CD4-positive, alpha-beta T cell treated with Interleukin-4 for 1 hour (primary cell): ENCODE measurements at regions not wholly inside any gene's neighbourhood (a gene's known extent, or its start where the extent isn't known, plus 50 kb on each side); places are given as distances from the start of the nearest gene placed in this dataset.
"Not testable (repeated sequence)": the region's sequence is repeated elsewhere in the genome, so short reads cannot be mapped to it uniquely, and the experiment has no call there.

Experiments used
- DNase-seq, 2 donors: peaks; one replicate each; pipeline ENCODE4 v3.0.0-alpha.2; 2020 to 2022

- DNase-seq, result no peak
These were observed 523.4 kb downstream of the TENT5A start for GRCh38 chr6:81228912-81229555.

GRCh38 chr6:81226957-81227356 lies 525.5 kb downstream of the TENT5A start:
- DNase-seq, result no peak

- no peak for DNase-seq
These were observed 535.8 kb downstream of the TENT5A start for GRCh38 chr6:81216668-81217067.

GRCh38 chr6:81215092-81215432 lies 537.4 kb downstream of the TENT5A start:
- no peak for DNase-seq

GRCh38 chr6:81214414-81215091 lies 537.9 kb downstream of the TENT5A start:
- DNase-seq, result no peak

GRCh38 chr6:81204731-81205130 lies 547.8 kb downstream of the TENT5A start:
- DNase-seq, result no peak

GRCh38 chr6:81194374-81194773 lies 558.1 kb downstream of the TENT5A start:
- DNase-seq, result no peak

GRCh38 chr6:81172056-81172740 lies 580.3 kb downstream of the TENT5A start:
- no peak for DNase-seq

GRCh38 chr6:81169166-81169565 lies 583.3 kb downstream of the TENT5A start:
- no peak for DNase-seq

GRCh38 chr6:81166770-81167169 lies 585.7 kb downstream of the TENT5A start:
- DNase-seq, result no peak

- no peak for DNase-seq
These were observed 593.5 kb downstream of the TENT5A start for GRCh38 chr6:81158956-81159355.

- no peak for DNase-seq
These were observed 603.7 kb downstream of the TENT5A start for GRCh38 chr6:81148751-81149150.

- DNase-seq, result no peak
These were observed 607.0 kb downstream of the TENT5A start for GRCh38 chr6:81145506-81145905.

GRCh38 chr6:81144346-81144745 lies 608.1 kb downstream of the TENT5A start:
- DNase-seq, result no peak

GRCh38 chr6:81138236-81138635 lies 614.2 kb downstream of the TENT5A start:
- DNase-seq, result no peak

GRCh38 chr6:81130969-81131368 lies 621.5 kb downstream of the TENT5A start:
- DNase-seq, result no peak

- no peak for DNase-seq
These were observed 622.4 kb downstream of the TENT5A start for GRCh38 chr6:81130061-81130460.

- no peak for DNase-seq
These were observed 623.8 kb downstream of the TENT5A start for GRCh38 chr6:81128671-81129070.

GRCh38 chr6:81126150-81126549 lies 626.3 kb downstream of the TENT5A start:
- no peak for DNase-seq

- DNase-seq, result no peak
These were observed 632.2 kb downstream of the TENT5A start for GRCh38 chr6:81120280-81120679.

- DNase-seq, result no peak
These were observed 646.5 kb downstream of the TENT5A start for GRCh38 chr6:81105998-81106397.

- DNase-seq, result no peak
These were observed 654.2 kb downstream of the TENT5A start for GRCh38 chr6:81098109-81098814.

GRCh38 chr6:81096464-81096863 lies 656.0 kb downstream of the TENT5A start:
- DNase-seq, result not testable (repeated sequence)

- no peak for DNase-seq
These were observed 659.4 kb downstream of the TENT5A start for GRCh38 chr6:81093051-81093450.
